ENCODE measurements at regions not wholly inside any gene's neighbourhood (a gene's known extent, or its start where the extent isn't known, plus 50 kb on each side); places are given as distances from the start of the nearest gene placed in this dataset.

DNA sequence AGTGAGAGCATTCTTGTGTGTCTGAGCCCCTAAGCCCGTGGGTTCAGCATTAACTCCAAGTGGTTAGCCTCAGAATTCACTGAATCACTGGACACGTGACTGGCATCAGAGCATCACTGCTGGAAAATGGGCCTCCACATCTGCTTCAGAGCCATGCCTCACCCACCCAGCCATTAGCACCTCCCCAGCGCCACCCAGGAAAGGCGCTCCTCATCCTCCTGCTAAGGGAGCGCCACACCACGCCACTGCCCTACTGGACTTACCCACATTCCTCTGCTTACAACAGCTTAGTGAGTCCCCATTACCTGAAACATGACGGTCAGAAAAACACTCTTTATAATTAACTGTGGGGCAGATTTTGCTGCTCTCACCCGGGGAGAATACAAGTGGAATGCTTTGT is 442.6 kb upstream of the MYT1L start:
- TF ChIP-seq, protein P1, sequence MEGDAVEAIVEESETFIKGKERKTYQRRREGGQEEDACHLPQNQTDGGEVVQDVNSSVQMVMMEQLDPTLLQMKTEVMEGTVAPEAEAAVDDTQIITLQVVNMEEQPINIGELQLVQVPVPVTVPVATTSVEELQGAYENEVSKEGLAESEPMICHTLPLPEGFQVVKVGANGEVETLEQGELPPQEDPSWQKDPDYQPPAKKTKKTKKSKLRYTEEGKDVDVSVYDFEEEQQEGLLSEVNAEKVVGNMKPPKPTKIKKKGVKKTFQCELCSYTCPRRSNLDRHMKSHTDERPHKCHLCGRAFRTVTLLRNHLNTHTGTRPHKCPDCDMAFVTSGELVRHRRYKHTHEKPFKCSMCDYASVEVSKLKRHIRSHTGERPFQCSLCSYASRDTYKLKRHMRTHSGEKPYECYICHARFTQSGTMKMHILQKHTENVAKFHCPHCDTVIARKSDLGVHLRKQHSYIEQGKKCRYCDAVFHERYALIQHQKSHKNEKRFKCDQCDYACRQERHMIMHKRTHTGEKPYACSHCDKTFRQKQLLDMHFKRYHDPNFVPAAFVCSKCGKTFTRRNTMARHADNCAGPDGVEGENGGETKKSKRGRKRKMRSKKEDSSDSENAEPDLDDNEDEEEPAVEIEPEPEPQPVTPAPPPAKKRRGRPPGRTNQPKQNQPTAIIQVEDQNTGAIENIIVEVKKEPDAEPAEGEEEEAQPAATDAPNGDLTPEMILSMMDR (conservative IDR thresholded peaks at IDR 0.05): no peak
- no peak for TF ChIP-seq EZH2 (IDR thresholded peaks at IDR 0.05; ENCODE audit: low read depth)

All from PC-9 (cell line).